ENCODE measurements at regions not wholly inside any gene's neighbourhood (a gene's known extent, or its start where the extent isn't known, plus 50 kb on each side); places are given as distances from the start of the nearest gene placed in this dataset.
"Not testable (repeated sequence)": the region's sequence is repeated elsewhere in the genome, so short reads cannot be mapped to it uniquely, and the experiment has no call there.

GRCh38 chr4:81617545-81617944, 145.8 kb upstream of the RASGEF1B start:
- no peak for DNase-seq

- no peak for DNase-seq
These were observed 139.5 kb upstream of the RASGEF1B start for GRCh38 chr4:81611221-81611620.

GRCh38 chr4:81609844-81610243, 138.1 kb upstream of the RASGEF1B start:
- DNase-seq: no peak

- DNase-seq: no peak
These were observed 136.2 kb upstream of the RASGEF1B start for GRCh38 chr4:81607950-81608349.

- no peak for DNase-seq
These were observed 135.2 kb upstream of the RASGEF1B start for GRCh38 chr4:81606801-81607501.

- no peak for DNase-seq
These were observed 134.5 kb upstream of the RASGEF1B start for GRCh38 chr4:81606166-81606565.

- DNase-seq: no peak
These were observed 133.6 kb upstream of the RASGEF1B start for GRCh38 chr4:81605271-81605670.

- no peak for DNase-seq
These were observed 133.0 kb upstream of the RASGEF1B start for GRCh38 chr4:81604683-81605218.

- DNase-seq: no peak
These were observed 131.1 kb upstream of the RASGEF1B start for GRCh38 chr4:81602854-81603253.

- DNase-seq: no peak
These were observed 129.6 kb upstream of the RASGEF1B start for GRCh38 chr4:81601358-81601694.

GRCh38 chr4:81600520-81601357, 129.0 kb upstream of the RASGEF1B start:
- no peak for DNase-seq

- DNase-seq: no peak
These were observed 128.2 kb upstream of the RASGEF1B start for GRCh38 chr4:81599742-81600380.

GRCh38 chr4:81595798-81596610, 124.3 kb upstream of the RASGEF1B start:
- no peak for DNase-seq

- no peak for DNase-seq
These were observed 123.6 kb upstream of the RASGEF1B start for GRCh38 chr4:81595287-81595686.

- no peak for DNase-seq
These were observed 122.9 kb upstream of the RASGEF1B start for GRCh38 chr4:81594490-81595159.

- DNase-seq: no peak
These were observed 121.0 kb upstream of the RASGEF1B start for GRCh38 chr4:81592701-81593100.

- no peak for DNase-seq
These were observed 118.9 kb upstream of the RASGEF1B start for GRCh38 chr4:81590596-81590995.

GRCh38 chr4:81589262-81589661, 117.6 kb upstream of the RASGEF1B start:
- no peak for DNase-seq

GRCh38 chr4:81586706-81587105, 115.0 kb upstream of the RASGEF1B start:
- no peak for DNase-seq

- DNase-seq: not testable (repeated sequence)
These were observed 109.3 kb upstream of the RASGEF1B start for GRCh38 chr4:81580994-81581374.

- DNase-seq: no peak
These were observed 108.8 kb upstream of the RASGEF1B start for GRCh38 chr4:81580346-81580993.

- no peak for DNase-seq
These were observed 105.7 kb upstream of the RASGEF1B start for GRCh38 chr4:81577392-81577791.
